ENCODE measurements at regions not wholly inside any gene's neighbourhood (a gene's known extent, or its start where the extent isn't known, plus 50 kb on each side); places are given as distances from the start of the nearest gene placed in this dataset.

DNA sequence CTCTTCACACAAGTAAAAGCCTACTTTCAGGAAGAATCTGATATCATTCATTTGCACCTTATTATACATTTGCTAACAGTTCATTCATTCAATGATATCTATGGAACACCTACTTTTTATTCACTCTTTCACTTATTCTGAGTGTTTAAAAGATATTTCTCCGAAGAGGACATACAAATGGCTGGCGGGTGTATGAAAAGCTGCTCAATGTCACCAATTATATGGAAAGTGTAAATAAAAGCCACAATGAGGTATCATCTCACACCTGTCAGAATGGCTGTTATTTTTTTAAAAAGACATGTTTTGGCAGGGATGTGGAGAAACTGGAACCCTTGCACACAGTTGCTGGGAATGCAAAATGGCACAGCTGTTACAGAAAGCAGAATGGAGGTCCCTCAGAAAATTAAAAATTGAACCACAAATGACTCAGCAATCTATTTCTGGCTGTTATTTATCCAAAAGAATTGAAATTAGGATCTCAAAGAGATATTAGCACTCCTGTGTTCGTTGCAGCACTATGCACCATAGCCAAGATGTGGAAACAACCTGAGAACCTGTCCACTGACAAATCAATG, 127.6 kb upstream of the IRS2 start:
- Histone ChIP-seq H3K36me3 (no peaks in the 10 kb centered on the region), H3K27me3 (no peaks in the 10 kb centered on the region), H3K9me3 (no peaks in the 10 kb centered on the region), H3K4me3 (no peak overlapping the region), H3K4me1 (no peaks in the 10 kb centered on the region), H3K27ac (no peak overlapping the region)
- TF ChIP-seq POLR2A (IDR thresholded peaks at IDR 0.05), result no peak
- TF ChIP-seq, protein P1, sequence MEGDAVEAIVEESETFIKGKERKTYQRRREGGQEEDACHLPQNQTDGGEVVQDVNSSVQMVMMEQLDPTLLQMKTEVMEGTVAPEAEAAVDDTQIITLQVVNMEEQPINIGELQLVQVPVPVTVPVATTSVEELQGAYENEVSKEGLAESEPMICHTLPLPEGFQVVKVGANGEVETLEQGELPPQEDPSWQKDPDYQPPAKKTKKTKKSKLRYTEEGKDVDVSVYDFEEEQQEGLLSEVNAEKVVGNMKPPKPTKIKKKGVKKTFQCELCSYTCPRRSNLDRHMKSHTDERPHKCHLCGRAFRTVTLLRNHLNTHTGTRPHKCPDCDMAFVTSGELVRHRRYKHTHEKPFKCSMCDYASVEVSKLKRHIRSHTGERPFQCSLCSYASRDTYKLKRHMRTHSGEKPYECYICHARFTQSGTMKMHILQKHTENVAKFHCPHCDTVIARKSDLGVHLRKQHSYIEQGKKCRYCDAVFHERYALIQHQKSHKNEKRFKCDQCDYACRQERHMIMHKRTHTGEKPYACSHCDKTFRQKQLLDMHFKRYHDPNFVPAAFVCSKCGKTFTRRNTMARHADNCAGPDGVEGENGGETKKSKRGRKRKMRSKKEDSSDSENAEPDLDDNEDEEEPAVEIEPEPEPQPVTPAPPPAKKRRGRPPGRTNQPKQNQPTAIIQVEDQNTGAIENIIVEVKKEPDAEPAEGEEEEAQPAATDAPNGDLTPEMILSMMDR (IDR thresholded peaks at IDR 0.05), result no peak
- no peak for TF ChIP-seq POLR2AphosphoS5 (IDR thresholded peaks at IDR 0.05; ENCODE audit: insufficient read depth in 1 of 2, low read depth in 1 of 2)
- intact Hi-C loops (cut with DNase I), result no loop called here
- DNase-seq (ENCODE audit: extremely low spot score in 2 of 2), result no peak

DNA sequence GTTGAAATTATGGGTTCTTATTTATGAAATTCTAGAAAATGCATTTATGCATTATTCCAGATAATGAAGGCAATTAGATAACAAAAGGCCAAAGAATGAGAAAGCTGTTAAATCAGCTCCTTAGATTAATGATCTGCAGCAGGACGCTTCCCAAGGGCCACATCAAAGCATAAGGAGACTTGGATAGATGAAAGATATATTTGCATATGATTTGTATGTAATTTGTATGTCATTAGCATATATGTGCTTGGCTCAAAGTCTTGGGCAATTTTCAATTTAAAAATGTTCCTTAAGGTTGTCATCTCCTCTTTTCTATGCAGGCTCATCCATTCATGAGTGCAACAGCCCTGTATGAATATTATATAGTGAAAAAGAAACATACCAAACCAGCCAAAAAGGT, 126.8 kb upstream of the IRS2 start:
- TF ChIP-seq POLR2AphosphoS5 (IDR thresholded peaks at IDR 0.05; ENCODE audit: insufficient read depth in 1 of 2, low read depth in 1 of 2) (no peak), POLR2A (IDR thresholded peaks at IDR 0.05) (no peak)
- TF ChIP-seq, protein P1 (IDR thresholded peaks at IDR 0.05), result no peak
- intact Hi-C loops (cut with DNase I), result no loop called here
- no peaks in the 10 kb centered on the region for H3K27me3 ChIP-seq

DNA sequence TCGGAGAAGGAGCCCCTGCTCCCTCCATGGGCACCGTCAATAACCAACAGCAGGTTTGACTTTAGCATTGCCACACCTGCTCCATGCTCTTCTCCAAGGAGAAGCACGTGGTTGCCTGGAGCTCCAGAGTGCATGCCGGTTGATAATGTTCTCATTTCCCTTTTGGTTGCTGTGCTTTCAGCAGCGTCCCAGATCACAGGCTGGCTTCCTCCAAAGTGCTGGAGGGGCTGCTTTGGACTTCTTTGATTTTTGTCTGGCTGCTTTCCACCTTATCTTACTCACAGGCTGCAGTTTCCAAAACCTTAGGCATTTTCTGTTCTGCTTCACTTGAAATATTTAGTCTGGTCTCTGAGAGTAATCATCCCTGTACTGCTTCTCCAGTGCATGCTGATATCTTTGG, 123.8 kb upstream of the IRS2 start:
- Histone ChIP-seq H3K4me1 (no peaks in the 10 kb centered on the region), H3K4me3 (no peak overlapping the region), H3K9me3 (no peaks in the 10 kb centered on the region), H3K27me3 (no peaks in the 10 kb centered on the region), H3K27ac (no peak overlapping the region), H3K36me3 (no peaks in the 10 kb centered on the region)
- intact Hi-C loops (cut with DNase I), result no loop called here
- TF ChIP-seq, protein P1 (IDR thresholded peaks at IDR 0.05), result no peak
- TF ChIP-seq POLR2A (IDR thresholded peaks at IDR 0.05), result no peak
- TF ChIP-seq POLR2AphosphoS5 (IDR thresholded peaks at IDR 0.05; ENCODE audit: insufficient read depth in 1 of 2, low read depth in 1 of 2), result no peak
- no peak for DNase-seq (ENCODE audit: extremely low spot score in 2 of 2)

More for the DNA sequence above, 126.8 kb upstream of the IRS2 start:
- Histone ChIP-seq H3K9me3 (no peaks in the 10 kb centered on the region), H3K36me3 (no peaks in the 10 kb centered on the region), H3K27ac (no peak overlapping the region), H3K4me3 (no peak overlapping the region), H3K4me1 (no peaks in the 10 kb centered on the region)
- DNase-seq (ENCODE audit: extremely low spot score in 2 of 2), result no peak

DNA sequence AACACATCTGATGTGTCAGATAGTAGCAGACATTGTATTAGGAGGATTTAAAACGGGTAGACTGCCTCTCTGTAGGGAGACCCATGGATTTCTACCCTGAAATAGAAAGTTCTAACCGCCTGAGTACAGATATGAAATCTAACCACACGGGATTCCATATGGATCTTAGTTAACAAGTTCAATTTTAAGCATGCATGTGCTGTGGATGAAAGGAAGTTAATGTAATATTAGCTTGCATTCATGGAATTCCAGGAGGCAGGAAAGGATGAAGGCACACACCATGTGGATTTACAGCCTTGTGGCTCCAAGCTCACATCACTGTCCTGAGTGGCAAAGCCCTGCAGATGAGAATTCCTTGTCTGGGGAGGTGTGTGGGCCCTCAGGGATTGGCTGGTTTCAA, 120.6 kb upstream of the IRS2 start:
- Histone ChIP-seq H3K27me3 (no peaks in the 10 kb centered on the region), H3K27ac (no peak overlapping the region), H3K4me1 (no peaks in the 10 kb centered on the region), H3K4me3 (no peak overlapping the region), H3K9me3 (no peaks in the 10 kb centered on the region), H3K36me3 (no peaks in the 10 kb centered on the region)
- intact Hi-C loops (cut with DNase I), result no loop called here
- no peak for DNase-seq (ENCODE audit: extremely low spot score in 2 of 2)
- TF ChIP-seq POLR2A (IDR thresholded peaks at IDR 0.05) (no peak), POLR2AphosphoS5 (IDR thresholded peaks at IDR 0.05; ENCODE audit: insufficient read depth in 1 of 2, low read depth in 1 of 2) (no peak)
- TF ChIP-seq, protein P1 (IDR thresholded peaks at IDR 0.05), result no peak

DNA sequence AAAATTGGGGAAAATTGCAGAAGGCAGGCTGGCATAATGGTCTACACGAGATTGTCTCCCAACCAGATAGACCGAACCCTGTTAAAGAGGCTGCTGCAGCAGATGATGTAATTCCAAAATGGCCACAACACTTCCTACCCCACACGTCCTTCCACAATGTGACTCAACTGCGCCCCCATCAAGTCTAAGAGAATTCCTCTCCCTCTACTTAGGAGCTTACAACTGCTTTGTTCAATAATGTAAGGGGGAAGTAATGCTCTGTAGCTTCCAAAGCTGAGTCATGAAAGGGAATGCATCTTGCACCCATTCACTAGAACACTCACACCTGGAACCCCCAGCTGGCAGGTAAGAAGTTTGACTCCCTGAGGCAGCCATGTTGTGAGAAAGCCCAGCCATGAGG, 117.8 kb upstream of the IRS2 start:
- TF ChIP-seq POLR2AphosphoS5 (IDR thresholded peaks at IDR 0.05; ENCODE audit: insufficient read depth in 1 of 2, low read depth in 1 of 2) (no peak), POLR2A (IDR thresholded peaks at IDR 0.05) (no peak)
- TF ChIP-seq, protein P1 (IDR thresholded peaks at IDR 0.05), result no peak
- Histone ChIP-seq H3K9me3 (no peaks in the 10 kb centered on the region), H3K27me3 (no peaks in the 10 kb centered on the region), H3K27ac (no peak overlapping the region), H3K36me3 (no peaks in the 10 kb centered on the region), H3K4me1 (no peaks in the 10 kb centered on the region), H3K4me3 (no peak overlapping the region)
- no peak for DNase-seq (ENCODE audit: extremely low spot score in 2 of 2)
- intact Hi-C loops (cut with DNase I), result no loop called here

Data from vagina (tissue), 2 donors.